ENCODE measurements at regions not wholly inside any gene's neighbourhood (a gene's known extent, or its start where the extent isn't known, plus 50 kb on each side); places are given as distances from the start of the nearest gene placed in this dataset.

DNA sequence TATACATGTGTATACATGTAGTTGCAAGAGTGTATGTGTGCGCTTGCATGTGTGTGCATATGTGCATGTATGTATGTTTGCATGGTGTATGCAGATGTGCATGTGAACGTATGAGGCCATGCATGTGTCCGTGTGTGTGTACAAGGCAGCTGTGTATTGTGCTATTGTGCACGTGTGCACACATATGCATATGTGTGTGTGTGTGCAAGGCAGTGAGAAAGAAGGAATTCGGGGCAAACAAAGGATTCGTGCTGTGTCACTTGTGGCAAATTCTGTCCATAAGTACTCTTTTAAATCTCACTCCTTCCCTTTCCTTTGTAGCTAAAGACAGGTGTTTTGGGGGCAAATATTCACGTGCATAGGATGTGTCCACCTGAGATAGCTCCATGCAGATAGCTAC is 227.1 kb downstream of the VRK1 start:
- no peak overlapping the region for H3K4me3 ChIP-seq (ENCODE audit: low read depth, low read length)
- TF ChIP-seq, protein P1, sequence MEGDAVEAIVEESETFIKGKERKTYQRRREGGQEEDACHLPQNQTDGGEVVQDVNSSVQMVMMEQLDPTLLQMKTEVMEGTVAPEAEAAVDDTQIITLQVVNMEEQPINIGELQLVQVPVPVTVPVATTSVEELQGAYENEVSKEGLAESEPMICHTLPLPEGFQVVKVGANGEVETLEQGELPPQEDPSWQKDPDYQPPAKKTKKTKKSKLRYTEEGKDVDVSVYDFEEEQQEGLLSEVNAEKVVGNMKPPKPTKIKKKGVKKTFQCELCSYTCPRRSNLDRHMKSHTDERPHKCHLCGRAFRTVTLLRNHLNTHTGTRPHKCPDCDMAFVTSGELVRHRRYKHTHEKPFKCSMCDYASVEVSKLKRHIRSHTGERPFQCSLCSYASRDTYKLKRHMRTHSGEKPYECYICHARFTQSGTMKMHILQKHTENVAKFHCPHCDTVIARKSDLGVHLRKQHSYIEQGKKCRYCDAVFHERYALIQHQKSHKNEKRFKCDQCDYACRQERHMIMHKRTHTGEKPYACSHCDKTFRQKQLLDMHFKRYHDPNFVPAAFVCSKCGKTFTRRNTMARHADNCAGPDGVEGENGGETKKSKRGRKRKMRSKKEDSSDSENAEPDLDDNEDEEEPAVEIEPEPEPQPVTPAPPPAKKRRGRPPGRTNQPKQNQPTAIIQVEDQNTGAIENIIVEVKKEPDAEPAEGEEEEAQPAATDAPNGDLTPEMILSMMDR (conservative IDR thresholded peaks at IDR 0.05; ENCODE audit: low read depth, low read length): no peak
- DNase-seq (ENCODE audit: low read depth): no peak

DNA sequence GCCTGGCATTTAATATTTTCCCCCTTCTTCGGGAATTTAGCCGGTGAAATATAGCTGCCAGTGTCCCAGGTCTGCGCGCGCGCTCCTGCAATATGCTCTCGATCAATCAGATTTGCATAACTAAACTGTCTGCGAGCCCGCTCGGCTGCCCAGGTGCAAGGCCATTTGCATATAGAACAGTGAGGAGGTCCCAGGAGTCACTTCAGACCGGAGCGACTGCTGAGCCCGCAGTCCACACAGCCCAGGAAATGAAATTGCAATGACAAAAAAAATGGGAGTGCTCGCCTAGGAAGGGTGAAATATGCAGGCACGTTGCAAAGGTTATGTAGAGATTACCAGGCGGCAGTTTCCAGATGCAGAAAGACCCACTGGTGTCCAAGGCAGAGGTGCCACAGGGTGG is 228.5 kb downstream of the VRK1 start:
- no peak overlapping the region for H3K4me3 ChIP-seq (ENCODE audit: low read depth, low read length)
- DNase-seq (ENCODE audit: low read depth): no peak
- TF ChIP-seq, protein P1 (conservative IDR thresholded peaks at IDR 0.05; ENCODE audit: low read depth, low read length): no peak

DNA sequence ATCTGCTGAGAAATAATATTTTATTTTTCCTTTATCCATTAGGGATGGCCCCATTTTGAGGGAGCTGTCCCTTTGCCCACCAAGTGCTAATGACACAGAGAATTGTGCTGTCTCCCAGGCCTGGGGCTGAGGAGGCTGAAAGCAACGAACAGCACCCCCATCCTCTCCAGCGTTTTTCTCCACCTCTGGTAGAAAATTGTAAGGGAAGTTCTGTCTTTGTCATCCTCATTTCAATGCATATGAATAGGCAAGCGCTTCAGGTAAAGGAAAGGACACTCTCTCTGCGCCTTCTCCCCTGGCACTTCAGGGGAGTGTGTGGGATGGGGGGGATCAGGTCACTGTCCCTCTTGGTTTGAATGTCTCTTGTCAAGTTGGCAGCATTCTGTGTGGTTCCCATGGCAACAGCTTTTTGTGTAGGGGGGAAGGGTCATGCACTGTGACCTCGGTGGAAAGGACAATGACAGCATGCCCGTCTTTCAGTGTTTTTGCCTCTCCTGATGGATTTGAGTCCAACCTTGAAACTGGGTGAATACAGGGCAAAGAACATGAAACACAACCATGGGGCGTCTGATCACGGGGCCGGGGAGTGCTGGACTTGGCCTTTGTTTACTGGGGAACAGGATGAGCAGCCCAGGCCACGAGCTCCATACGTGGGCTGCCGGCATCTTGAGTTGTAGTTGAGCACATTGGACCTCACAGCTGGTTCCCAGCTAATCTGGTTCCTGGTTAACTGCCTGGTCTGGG is 230.2 kb downstream of the VRK1 start:
- TF ChIP-seq, protein P1 (conservative IDR thresholded peaks at IDR 0.05; ENCODE audit: low read depth, low read length): no peak
- DNase-seq (ENCODE audit: low read depth): no peak

DNA sequence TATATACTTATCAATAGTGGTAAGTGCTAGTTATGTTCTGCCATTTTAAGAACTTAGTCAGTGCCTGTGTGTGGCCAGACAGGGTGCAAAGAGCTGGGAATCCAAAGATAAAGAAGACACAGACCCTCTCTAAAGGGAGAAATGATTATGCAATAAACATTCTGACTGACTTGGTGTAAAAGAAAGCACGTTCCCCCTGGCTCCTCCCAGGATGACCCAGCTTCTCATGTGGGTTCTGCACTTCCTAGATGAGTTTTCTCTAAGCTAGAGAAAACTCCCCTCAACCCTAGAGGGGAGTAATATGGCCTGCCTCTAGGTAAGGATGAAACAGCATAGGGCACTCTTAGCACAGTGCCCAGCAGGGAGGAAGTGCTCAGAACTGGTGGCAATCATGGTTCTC is 231.2 kb downstream of the VRK1 start:
- no peak overlapping the region for H3K4me3 ChIP-seq (ENCODE audit: low read depth, low read length)
- TF ChIP-seq, protein P1 (conservative IDR thresholded peaks at IDR 0.05; ENCODE audit: low read depth, low read length): no peak
- DNase-seq (ENCODE audit: low read depth): no peak

More for the DNA sequence above, 230.2 kb downstream of the VRK1 start:
- no peak overlapping the region for H3K4me3 ChIP-seq (ENCODE audit: low read depth, low read length)

DNA sequence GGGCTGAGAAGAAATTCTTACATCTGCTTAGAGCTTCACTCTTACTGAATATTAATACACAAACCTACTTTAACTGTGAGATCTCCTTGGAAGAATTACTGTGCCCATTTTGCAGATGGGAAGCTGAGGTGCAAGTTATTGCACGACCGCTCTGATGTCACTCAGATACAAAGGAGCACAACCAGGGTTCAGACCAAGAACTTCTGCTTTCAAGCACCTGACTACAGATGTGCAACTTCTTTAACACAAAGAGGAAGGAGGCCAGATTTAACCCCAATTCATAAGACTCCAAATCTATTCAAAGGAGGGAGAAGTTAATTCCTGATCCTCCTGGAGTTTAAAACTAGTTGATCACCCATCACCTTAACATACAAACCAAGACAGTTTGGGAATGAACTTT is 232.6 kb downstream of the VRK1 start:
- DNase-seq (ENCODE audit: low read depth): no peak
- TF ChIP-seq, protein P1 (conservative IDR thresholded peaks at IDR 0.05; ENCODE audit: low read depth, low read length): no peak
- no peak overlapping the region for H3K4me3 ChIP-seq (ENCODE audit: low read depth, low read length)

DNA sequence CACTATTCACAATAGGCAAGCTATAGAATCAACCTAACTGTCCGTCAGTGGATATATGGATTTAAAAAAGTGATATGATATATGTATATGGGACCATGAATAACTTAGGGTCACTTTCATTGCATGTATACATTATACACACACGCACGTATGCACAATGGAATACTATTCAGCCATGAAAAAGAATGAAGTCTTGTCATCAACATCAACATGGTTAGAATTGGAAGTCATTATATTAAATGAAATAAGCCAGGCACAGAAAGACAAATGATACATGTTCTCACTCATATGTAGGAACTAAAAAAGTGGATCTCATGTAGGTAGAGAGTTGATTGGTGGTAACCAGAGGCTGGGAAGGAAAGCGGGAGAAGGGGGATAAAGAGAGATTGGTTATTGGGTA is 234.3 kb downstream of the VRK1 start:
- TF ChIP-seq, protein P1 (conservative IDR thresholded peaks at IDR 0.05; ENCODE audit: low read depth, low read length): no peak

DNA sequence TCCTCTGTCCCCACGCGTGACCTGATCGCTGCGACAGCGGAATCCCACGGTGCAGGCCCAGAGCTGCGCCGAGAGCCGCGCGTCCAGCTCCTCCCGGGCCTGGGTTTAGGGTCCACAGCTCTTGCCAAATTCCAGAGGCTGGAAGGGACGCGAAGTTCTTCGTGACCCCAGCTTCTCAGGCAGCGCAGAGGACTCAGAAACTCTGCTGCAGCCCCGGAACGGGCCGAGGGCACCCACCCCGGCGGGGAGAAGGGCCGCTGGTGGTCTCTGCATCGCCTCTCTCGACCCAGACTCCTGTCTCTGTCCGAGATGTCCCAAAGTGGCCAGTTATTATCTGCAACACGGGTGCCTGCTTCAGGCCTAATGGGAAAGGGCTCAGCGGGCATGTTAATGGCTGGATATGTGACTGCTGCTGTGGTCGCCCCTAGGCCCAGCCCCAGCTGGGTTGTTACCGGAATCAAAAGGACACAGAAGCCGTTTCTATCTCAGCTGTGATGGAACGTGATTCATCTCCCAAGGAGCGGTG is 236.4 kb downstream of the VRK1 start:
- no peak for DNase-seq (ENCODE audit: low read depth)
- H3K4me3 ChIP-seq (ENCODE audit: low read depth, low read length): no peak overlapping the region
- TF ChIP-seq, protein P1 (conservative IDR thresholded peaks at IDR 0.05; ENCODE audit: low read depth, low read length): no peak

More for the DNA sequence above, 234.3 kb downstream of the VRK1 start:
- H3K4me3 ChIP-seq (ENCODE audit: low read depth, low read length): no peak overlapping the region
- no peak for DNase-seq (ENCODE audit: low read depth)

All from epithelial cell of proximal tubule (primary cell).